ENCODE measurements at regions not wholly inside any gene's neighbourhood (a gene's known extent, or its start where the extent isn't known, plus 50 kb on each side); places are given as distances from the start of the nearest gene placed in this dataset.
A peak's percentile ranks its signal among the peaks of the same experiment; 100 is the strongest.
"Not testable (repeated sequence)": the region's sequence is repeated elsewhere in the genome, so short reads cannot be mapped to it uniquely, and the experiment has no call there.

DNA sequence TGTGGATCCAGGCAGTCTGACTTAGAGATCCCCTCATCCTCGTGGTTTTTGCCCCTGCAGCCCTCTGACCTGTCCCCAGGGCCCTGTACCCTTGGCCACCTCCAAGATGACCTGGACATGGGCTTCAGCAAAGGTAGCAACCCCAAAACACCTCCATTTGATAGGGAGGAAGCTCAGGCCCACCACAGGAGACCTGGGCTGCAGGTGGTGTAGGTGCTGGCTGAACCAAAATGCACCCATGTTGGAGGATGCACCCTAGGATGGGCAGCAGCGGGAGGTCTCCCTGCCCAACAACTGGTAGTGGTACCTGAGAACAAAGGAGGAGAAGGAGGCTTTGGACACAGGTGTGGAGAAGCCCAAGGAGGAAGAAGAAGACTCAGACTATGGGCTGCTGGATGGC, 188.7 kb downstream of the ZNF716 start:
- H3K4me1 Mint-ChIP-seq, result no peaks in the 10 kb centered on the region
- H3K27me3 Mint-ChIP-seq, result no peaks in the 10 kb centered on the region
- Histone ChIP-seq H3K36me3 (ENCODE audit: control insufficient read depth in 2 of 3, insufficient read depth in 3 of 3, low read length in 3 of 3) (no peaks in the 10 kb centered on the region), H3K4me1 (ENCODE audit: control insufficient read depth in 2 of 2, insufficient read depth in 2 of 2, low read length in 2 of 2) (no peaks in the 10 kb centered on the region), H3K27ac (ENCODE audit: low read depth, low read length) (no peak overlapping the region), H3K9me3 (ENCODE audit: control insufficient read depth in 2 of 3, low read length in 3 of 3) (peaks cover 0 to 6% (median 0%) of the 10 kb centered on the region in 3 experiments), H3K27me3 (ENCODE audit: control insufficient read depth in 2 of 2, insufficient read depth in 2 of 2, low read length in 2 of 2) (no peaks in the 10 kb centered on the region), H3K4me3 (ENCODE audit: low read length) (no peak overlapping the region)
- peaks cover 0 to 25% (median 9%) of the 10 kb centered on the region in 11 donors for H3K9me3 Mint-ChIP-seq
- ATAC-seq, result no peak
- no peaks in the 10 kb centered on the region for H3K36me3 Mint-ChIP-seq
- ChIA-PET CTCF (no interaction called here), POLR2A (no interaction called here)
- no peak for DNase-seq
- intact Hi-C loops (cut with micrococcal nuclease), result no loop called here
- no peak overlapping the region for H3K27ac Mint-ChIP-seq
- no peak overlapping the region for H3K4me3 Mint-ChIP-seq

DNA sequence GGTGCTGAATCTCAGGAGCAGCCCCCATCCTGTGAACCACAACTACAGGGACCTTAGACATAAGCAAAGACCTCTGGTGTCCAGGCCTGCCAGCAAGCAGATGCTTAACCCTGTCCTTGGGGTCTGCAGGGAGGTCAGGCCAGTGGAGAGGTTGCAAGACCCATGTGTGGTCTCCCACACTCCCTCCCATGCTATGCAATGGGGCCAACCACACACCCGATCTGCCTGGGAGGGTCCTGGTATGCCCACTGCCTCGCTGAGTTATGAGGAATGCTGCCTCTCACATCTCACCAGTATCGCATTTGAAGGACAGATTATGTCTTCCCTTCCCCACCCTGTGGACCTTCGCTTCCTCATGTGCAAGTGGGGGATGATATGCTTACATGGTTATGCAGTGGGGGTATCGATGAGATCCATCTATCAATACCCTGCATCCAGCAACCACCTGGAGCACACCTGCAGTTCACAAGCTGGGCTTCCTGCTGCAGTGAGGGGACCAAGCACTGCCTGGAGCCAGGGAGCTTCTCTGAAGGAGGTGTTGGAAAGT, 191.6 kb downstream of the ZNF716 start:
- Mint-ChIP-seq H3K36me3 (no peaks in the 10 kb centered on the region), H3K27ac (no peak overlapping the region), H3K27me3 (no peaks in the 10 kb centered on the region), H3K4me1 (no peaks in the 10 kb centered on the region), H3K4me3 (no peak overlapping the region), H3K9me3 (peaks cover 0 to 40% (median 17%) of the 10 kb centered on the region in 11 donors)
- H3K9me3 ChIP-seq (ENCODE audit: control insufficient read depth in 2 of 3, low read length in 3 of 3), result peaks cover 0 to 6% (median 0%) of the 10 kb centered on the region in 3 experiments
- CTCF ChIA-PET, result no interaction called here
- POLR2A ChIA-PET, result no interaction called here
- no peak overlapping the region for H3K27ac ChIP-seq (ENCODE audit: low read depth, low read length)
- ATAC-seq (no peak), DNase-seq (no peak)
- H3K27me3 ChIP-seq (ENCODE audit: control insufficient read depth in 2 of 2, insufficient read depth in 2 of 2, low read length in 2 of 2), result no peaks in the 10 kb centered on the region
- no peak overlapping the region for H3K4me3 ChIP-seq (ENCODE audit: low read length)
- intact Hi-C loops (cut with micrococcal nuclease), result no loop called here
- no peaks in the 10 kb centered on the region for H3K36me3 ChIP-seq (ENCODE audit: control insufficient read depth in 2 of 3, insufficient read depth in 3 of 3, low read length in 3 of 3)
- no peaks in the 10 kb centered on the region for H3K4me1 ChIP-seq (ENCODE audit: control insufficient read depth in 2 of 2, insufficient read depth in 2 of 2, low read length in 2 of 2)

DNA sequence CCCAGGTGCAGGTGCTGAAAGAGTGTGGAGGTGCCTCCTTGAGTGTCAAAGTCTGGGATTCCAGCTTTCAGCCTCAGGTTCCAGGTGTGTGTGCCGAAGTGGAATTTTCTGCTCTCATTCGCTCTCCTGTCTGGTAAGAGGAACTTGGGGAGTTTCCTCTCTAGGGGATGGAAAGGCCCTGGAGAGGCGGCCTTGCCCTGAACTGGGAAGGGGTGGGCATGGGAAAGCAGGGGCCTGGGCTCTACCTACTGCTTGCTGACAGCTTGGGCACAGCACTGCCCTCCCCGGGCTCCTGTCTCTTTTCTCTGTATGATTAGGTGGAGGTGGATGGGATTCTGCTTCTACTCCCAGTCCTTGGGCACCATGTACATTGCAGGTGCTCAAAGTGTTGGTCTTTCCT, 192.8 kb downstream of the ZNF716 start:
- no peak for DNase-seq
- POLR2A ChIA-PET, result no interaction called here
- Mint-ChIP-seq H3K9me3 (peaks cover 0 to 46% (median 22%) of the 10 kb centered on the region in 11 donors), H3K4me3 (no peak overlapping the region), H3K36me3 (peaks cover 0 to 2% (median 0%) of the 10 kb centered on the region in 5 donors), H3K4me1 (no peaks in the 10 kb centered on the region), H3K27ac (no peak overlapping the region), H3K27me3 (no peaks in the 10 kb centered on the region)
- H3K27ac ChIP-seq (ENCODE audit: low read depth, low read length), result no peak overlapping the region
- peaks cover 0 to 6% (median 0%) of the 10 kb centered on the region in 3 experiments for H3K9me3 ChIP-seq (ENCODE audit: control insufficient read depth in 2 of 3, low read length in 3 of 3)
- no peak for ATAC-seq
- intact Hi-C loops (cut with micrococcal nuclease), result no loop called here
- no peaks in the 10 kb centered on the region for H3K4me1 ChIP-seq (ENCODE audit: control insufficient read depth in 2 of 2, insufficient read depth in 2 of 2, low read length in 2 of 2)
- no peak overlapping the region for H3K4me3 ChIP-seq (ENCODE audit: low read length)
- no peaks in the 10 kb centered on the region for H3K27me3 ChIP-seq (ENCODE audit: control insufficient read depth in 2 of 2, insufficient read depth in 2 of 2, low read length in 2 of 2)
- CTCF ChIA-PET, result no interaction called here
- no peaks in the 10 kb centered on the region for H3K36me3 ChIP-seq (ENCODE audit: control insufficient read depth in 2 of 3, insufficient read depth in 3 of 3, low read length in 3 of 3)

DNA sequence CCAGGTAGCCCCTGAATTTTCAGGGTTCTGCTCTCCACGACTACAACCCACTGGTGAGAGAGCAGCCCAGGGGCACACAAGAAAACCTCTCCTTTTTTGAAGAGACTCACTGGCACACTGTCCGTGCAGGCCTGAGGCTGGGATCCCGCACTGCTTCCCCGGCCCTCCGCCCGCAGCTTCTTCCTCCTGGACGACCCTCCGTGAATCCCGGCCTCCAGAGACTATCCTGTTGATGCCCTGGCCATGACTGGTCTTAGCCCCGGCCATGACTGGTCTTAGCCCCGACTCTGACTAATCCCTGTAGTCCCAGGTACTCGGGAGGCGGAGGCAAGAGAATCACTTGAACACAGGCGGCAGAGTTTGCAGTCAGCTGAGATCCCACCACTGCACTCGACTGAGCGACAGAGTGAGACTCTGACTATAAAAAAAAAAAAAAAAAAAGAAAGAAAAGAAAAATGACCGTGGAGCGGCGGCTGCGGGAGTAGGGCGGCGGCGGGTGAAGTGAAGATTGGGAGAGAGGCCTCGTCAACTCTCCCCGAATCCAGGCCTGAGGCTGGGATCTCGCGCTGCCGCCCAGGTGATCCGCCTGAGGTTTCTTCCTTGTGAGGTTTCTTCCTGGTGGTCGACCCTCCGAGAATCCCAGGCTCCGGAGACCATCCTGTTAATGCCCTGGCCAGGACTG, 196.4 kb downstream of the ZNF716 start:
- intact Hi-C loops (cut with micrococcal nuclease), result no loop called here
- H3K4me3 Mint-ChIP-seq, result peak overlapping the region in 1 of 10 donors; percentile 18
- H3K36me3 ChIP-seq (ENCODE audit: control insufficient read depth in 2 of 3, insufficient read depth in 3 of 3, low read length in 3 of 3), result no peaks in the 10 kb centered on the region
- H3K27ac ChIP-seq (ENCODE audit: low read depth, low read length), result no peak overlapping the region
- H3K9me3 Mint-ChIP-seq, result peaks cover 6 to 68% (median 28%) of the 10 kb centered on the region in 11 donors
- H3K4me1 ChIP-seq (ENCODE audit: control insufficient read depth in 2 of 2, insufficient read depth in 2 of 2, low read length in 2 of 2), result no peaks in the 10 kb centered on the region
- ATAC-seq (no peak), DNase-seq (no peak)
- no peak overlapping the region for H3K4me3 ChIP-seq (ENCODE audit: low read length)
- H3K27me3 Mint-ChIP-seq, result no peaks in the 10 kb centered on the region
- peaks cover 0 to 12% (median 0%) of the 10 kb centered on the region in 3 experiments for H3K9me3 ChIP-seq (ENCODE audit: control insufficient read depth in 2 of 3, low read length in 3 of 3)
- no peaks in the 10 kb centered on the region for H3K4me1 Mint-ChIP-seq
- H3K27ac Mint-ChIP-seq, result no peak overlapping the region
- ChIA-PET POLR2A (no interaction called here), CTCF (no interaction called here)
- H3K36me3 Mint-ChIP-seq, result peaks cover 0 to 14% (median 4%) of the 10 kb centered on the region in 5 donors
- no peaks in the 10 kb centered on the region for H3K27me3 ChIP-seq (ENCODE audit: control insufficient read depth in 2 of 2, insufficient read depth in 2 of 2, low read length in 2 of 2)

DNA sequence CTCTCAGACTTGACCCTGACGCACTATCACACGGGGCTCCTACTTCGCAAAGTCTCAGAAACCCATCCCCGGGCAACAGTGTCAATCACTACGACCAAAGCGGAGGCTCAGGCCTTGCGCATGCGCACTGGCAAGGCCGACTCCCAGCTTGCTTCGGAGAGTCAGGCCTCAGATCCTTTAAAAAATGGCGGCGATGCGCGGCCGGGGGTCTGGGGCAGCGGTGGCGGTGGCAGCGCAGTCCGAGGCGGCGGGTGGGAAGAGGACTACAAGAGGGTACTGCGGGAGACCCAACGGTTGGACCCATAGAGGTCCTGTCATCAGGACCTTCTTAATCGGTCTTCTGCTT, 196.9 kb downstream of the ZNF716 start:
- no peak for DNase-seq
- peaks cover 0 to 19% (median 4%) of the 10 kb centered on the region in 5 donors for H3K36me3 Mint-ChIP-seq
- Histone ChIP-seq H3K27ac (ENCODE audit: low read depth, low read length) (no peak overlapping the region), H3K4me3 (ENCODE audit: low read length) (no peak overlapping the region), H3K4me1 (ENCODE audit: control insufficient read depth in 2 of 2, insufficient read depth in 2 of 2, low read length in 2 of 2) (no peaks in the 10 kb centered on the region), H3K9me3 (ENCODE audit: control insufficient read depth in 2 of 3, low read length in 3 of 3) (peaks cover 0 to 12% (median 0%) of the 10 kb centered on the region in 3 experiments), H3K36me3 (ENCODE audit: control insufficient read depth in 2 of 3, insufficient read depth in 3 of 3, low read length in 3 of 3) (no peaks in the 10 kb centered on the region), H3K27me3 (ENCODE audit: control insufficient read depth in 2 of 2, insufficient read depth in 2 of 2, low read length in 2 of 2) (no peaks in the 10 kb centered on the region)
- ChIA-PET POLR2A (no interaction called here), CTCF (no interaction called here)
- peaks cover 6 to 68% (median 27%) of the 10 kb centered on the region in 11 donors for H3K9me3 Mint-ChIP-seq
- H3K4me3 Mint-ChIP-seq, result no peak overlapping the region
- intact Hi-C loops (cut with micrococcal nuclease), result no loop called here
- H3K27ac Mint-ChIP-seq, result no peak overlapping the region
- ATAC-seq, result no peak
- no peaks in the 10 kb centered on the region for H3K4me1 Mint-ChIP-seq
- H3K27me3 Mint-ChIP-seq, result no peaks in the 10 kb centered on the region

DNA sequence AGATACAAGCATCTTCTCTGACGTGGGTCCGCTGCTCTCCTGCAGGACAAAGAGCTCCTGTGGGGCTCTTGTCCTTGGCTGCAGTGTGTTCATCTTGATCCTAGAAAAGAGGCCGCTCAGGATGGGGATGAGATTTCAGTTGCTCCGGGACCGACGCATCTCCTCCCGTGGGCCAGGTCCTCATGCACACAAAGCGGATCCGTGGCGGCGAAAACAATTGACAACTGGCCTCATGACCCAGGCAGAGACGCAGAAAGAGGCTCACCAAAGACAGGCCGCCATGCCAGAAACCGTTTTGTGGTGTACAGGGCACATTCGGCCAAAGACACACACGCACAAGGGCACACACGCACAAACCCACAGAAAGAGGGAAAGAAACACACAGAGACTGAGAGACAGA, 200.4 kb downstream of the ZNF716 start:
- Mint-ChIP-seq H3K36me3 (peaks cover 0 to 26% (median 5%) of the 10 kb centered on the region in 5 donors), H3K9me3 (peaks cover 10 to 78% (median 35%) of the 10 kb centered on the region in 11 donors)
- H3K9me3 ChIP-seq (ENCODE audit: control insufficient read depth in 2 of 3, low read length in 3 of 3), result peaks cover 0 to 24% (median 0%) of the 10 kb centered on the region in 3 experiments
- intact Hi-C loops (cut with micrococcal nuclease); H3K27ac Mint-ChIP-seq; H3K4me1 Mint-ChIP-seq; H3K4me3 Mint-ChIP-seq; H3K36me3 ChIP-seq (ENCODE audit: control insufficient read depth in 2 of 3, insufficient read depth in 3 of 3, low read length in 3 of 3); H3K27me3 Mint-ChIP-seq; H3K4me1 ChIP-seq (ENCODE audit: control insufficient read depth in 2 of 2, insufficient read depth in 2 of 2, low read length in 2 of 2); DNase-seq; ATAC-seq; POLR2A ChIA-PET; CTCF ChIA-PET; H3K27me3 ChIP-seq (ENCODE audit: control insufficient read depth in 2 of 2, insufficient read depth in 2 of 2, low read length in 2 of 2); H3K27ac ChIP-seq (ENCODE audit: low read depth, low read length); H3K4me3 ChIP-seq (ENCODE audit: low read length): not testable (repeated sequence)

DNA sequence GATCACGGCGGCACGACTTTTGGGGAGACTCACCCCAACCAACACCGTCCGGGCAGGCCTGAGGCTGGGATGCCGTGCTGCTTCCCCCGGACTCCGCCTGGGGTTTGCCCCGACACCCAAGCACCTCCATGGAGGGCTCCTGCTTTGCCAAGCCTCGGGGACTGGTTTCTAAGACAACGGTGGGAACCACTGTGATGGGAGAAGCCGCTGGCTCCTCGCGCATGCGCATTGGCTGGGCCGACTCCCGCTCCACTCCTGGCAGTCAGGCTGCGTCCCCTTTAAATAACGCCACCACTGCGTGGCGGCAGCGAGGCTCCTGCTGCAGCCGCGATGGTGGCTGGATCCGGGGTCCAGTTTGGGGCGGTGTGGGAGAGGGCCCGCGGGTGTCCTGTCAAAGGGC, 201.0 kb downstream of the ZNF716 start:
- H3K4me1 Mint-ChIP-seq, result no peaks in the 10 kb centered on the region
- no peak overlapping the region for H3K4me3 Mint-ChIP-seq
- ChIA-PET CTCF (no interaction called here), POLR2A (no interaction called here)
- H3K36me3 ChIP-seq (ENCODE audit: control insufficient read depth in 2 of 3, insufficient read depth in 3 of 3, low read length in 3 of 3), result no peaks in the 10 kb centered on the region
- H3K4me3 ChIP-seq (ENCODE audit: low read length), result no peak overlapping the region
- H3K27me3 ChIP-seq (ENCODE audit: control insufficient read depth in 2 of 2, insufficient read depth in 2 of 2, low read length in 2 of 2), result no peaks in the 10 kb centered on the region
- H3K9me3 ChIP-seq (ENCODE audit: control insufficient read depth in 2 of 3, low read length in 3 of 3), result peaks cover 0 to 24% (median 0%) of the 10 kb centered on the region in 3 experiments
- ATAC-seq, result no peak
- peaks cover 0 to 5% (median 0%) of the 10 kb centered on the region in 5 donors for H3K27me3 Mint-ChIP-seq
- peaks cover 0 to 26% (median 5%) of the 10 kb centered on the region in 5 donors for H3K36me3 Mint-ChIP-seq
- no peaks in the 10 kb centered on the region for H3K4me1 ChIP-seq (ENCODE audit: control insufficient read depth in 2 of 2, insufficient read depth in 2 of 2, low read length in 2 of 2)
- peaks cover 10 to 72% (median 31%) of the 10 kb centered on the region in 11 donors for H3K9me3 Mint-ChIP-seq
- DNase-seq, result no peak
- intact Hi-C loops (cut with micrococcal nuclease), result no loop called here
- no peak overlapping the region for H3K27ac Mint-ChIP-seq
- no peak overlapping the region for H3K27ac ChIP-seq (ENCODE audit: low read depth, low read length)

All from naive thymus-derived CD4-positive, alpha-beta T cell (primary cell).